K562 (cell line): ENCODE measurements at regions not wholly inside any gene's neighbourhood (a gene's known extent, or its start where the extent isn't known, plus 50 kb on each side); places are given as distances from the start of the nearest gene placed in this dataset.

Experiments used
- CHCHD3 ChIP-seq: fragments of 250-450 bp; sonication (Bioruptor Pico); IDR thresholded peaks from 2 replicates; pipeline ENCODE4 v2.1.2; 2022; ENCODE audit warnings: mild to moderate bottlenecking
- HDAC3 ChIP-seq: fragments of 450-650 bp; IDR thresholded peaks from 2 replicates; pipeline ENCODE4 v1.6.1; 2018; ENCODE audit warnings: borderline replicate concordance, mild to moderate bottlenecking, moderate library complexity; ENCODE audit not compliant: partially characterized antibody
- MEF2A ChIP-seq: IDR thresholded peaks from 2 replicates; pipeline ENCODE4 v1.6.1; 2011; ENCODE audit warnings: low read depth, mild to moderate bottlenecking, low read length, moderate library complexity; ENCODE audit not compliant: control insufficient read depth
- POLR2A ChIP-seq: fragments of 450-650 bp; conservative IDR thresholded peaks from 2 replicates; pipeline ENCODE4 v1.6.1; 2016
- ZFP36 ChIP-seq: fragments of 150-350 bp; IDR thresholded peaks from 2 replicates; pipeline ENCODE4 v1.6.1; 2018; ENCODE audit warnings: low read length, low read depth; ENCODE audit not compliant: partially characterized antibody
- ZNF133 ChIP-seq: fragments of 250-450 bp; sonication (Bioruptor Pico); IDR thresholded peaks from 2 replicates; pipeline ENCODE4 v1.4.0; 2020; ENCODE audit warnings: mild to moderate bottlenecking
- ZNF507 ChIP-seq: conservative IDR thresholded peaks from 2 replicates; pipeline ENCODE4 v1.6.1; 2017; ENCODE audit warnings: missing genetic modification characterization, missing compliant biosample characterization
- ZSCAN29 ChIP-seq: fragments of 450-650 bp; IDR thresholded peaks from 2 replicates; pipeline ENCODE4 v1.6.1; 2017
- TF ChIP-seq, protein P1 (sequence below): fragments of 450-650 bp; formaldehyde crosslinking; IDR thresholded peaks from 2 replicates; pipeline ENCODE4 v1.4.0; 2022; ENCODE audit warnings: missing genetic modification characterization
- TF ChIP-seq, protein P2 (sequence below): fragments of 450-650 bp; formaldehyde crosslinking; conservative IDR thresholded peaks from 2 replicates; pipeline ENCODE4 v1.4.0; 2022; ENCODE audit warnings: mild to moderate bottlenecking, missing genetic modification characterization
- TF ChIP-seq, protein P3 (sequence below): fragments of 450-650 bp; formaldehyde crosslinking; IDR thresholded peaks from 2 replicates; pipeline ENCODE4 v1.4.0; 2022; ENCODE audit warnings: missing genetic modification characterization

DNA sequence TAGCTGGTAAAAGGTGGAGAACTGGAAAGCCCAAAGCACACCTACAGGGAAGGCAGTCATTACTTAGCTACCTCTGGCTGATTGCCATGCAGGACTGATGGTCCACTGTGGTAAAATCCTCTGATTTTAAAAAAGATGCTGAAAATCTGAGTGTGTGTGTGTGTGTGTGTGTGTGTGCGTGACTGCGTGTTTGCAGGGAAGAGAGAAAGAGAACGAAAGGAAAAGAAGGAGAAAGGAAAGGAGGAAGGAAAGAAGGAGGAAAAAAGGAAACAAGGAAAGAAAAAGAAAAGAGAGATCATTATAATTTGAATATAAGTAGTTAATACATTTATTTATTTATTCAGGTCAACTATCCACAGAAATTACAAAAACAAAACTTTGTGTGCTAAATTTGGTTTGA, 488.7 kb upstream of the KCNMB2 start (continued):
- TF ChIP-seq, protein P1, sequence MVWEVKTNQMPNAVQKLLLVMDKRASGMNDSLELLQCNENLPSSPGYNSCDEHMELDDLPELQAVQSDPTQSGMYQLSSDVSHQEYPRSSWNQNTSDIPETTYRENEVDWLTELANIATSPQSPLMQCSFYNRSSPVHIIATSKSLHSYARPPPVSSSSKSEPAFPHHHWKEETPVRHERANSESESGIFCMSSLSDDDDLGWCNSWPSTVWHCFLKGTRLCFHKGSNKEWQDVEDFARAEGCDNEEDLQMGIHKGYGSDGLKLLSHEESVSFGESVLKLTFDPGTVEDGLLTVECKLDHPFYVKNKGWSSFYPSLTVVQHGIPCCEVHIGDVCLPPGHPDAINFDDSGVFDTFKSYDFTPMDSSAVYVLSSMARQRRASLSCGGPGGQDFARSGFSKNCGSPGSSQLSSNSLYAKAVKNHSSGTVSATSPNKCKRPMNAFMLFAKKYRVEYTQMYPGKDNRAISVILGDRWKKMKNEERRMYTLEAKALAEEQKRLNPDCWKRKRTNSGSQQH (CRISPR knock-in tag): 0 out of 2 replicates have a peak, but pooled peaks have one; percentile 47
- TF ChIP-seq MEF2A (no peak), POLR2A (no peak), ZFP36 (no peak), ZSCAN29 (no peak), ZNF507 (tag) (no peak), HDAC3 (no peak), ZNF133 (CRISPR knock-in tag) (no peak), CHCHD3 (CRISPR knock-in tag) (no peak)
- TF ChIP-seq, protein P2, sequence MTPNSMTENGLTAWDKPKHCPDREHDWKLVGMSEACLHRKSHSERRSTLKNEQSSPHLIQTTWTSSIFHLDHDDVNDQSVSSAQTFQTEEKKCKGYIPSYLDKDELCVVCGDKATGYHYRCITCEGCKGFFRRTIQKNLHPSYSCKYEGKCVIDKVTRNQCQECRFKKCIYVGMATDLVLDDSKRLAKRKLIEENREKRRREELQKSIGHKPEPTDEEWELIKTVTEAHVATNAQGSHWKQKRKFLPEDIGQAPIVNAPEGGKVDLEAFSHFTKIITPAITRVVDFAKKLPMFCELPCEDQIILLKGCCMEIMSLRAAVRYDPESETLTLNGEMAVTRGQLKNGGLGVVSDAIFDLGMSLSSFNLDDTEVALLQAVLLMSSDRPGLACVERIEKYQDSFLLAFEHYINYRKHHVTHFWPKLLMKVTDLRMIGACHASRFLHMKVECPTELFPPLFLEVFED (CRISPR knock-in tag): 0 out of 2 replicates have a peak, but pooled peaks have one; percentile 48
- TF ChIP-seq, protein P3, sequence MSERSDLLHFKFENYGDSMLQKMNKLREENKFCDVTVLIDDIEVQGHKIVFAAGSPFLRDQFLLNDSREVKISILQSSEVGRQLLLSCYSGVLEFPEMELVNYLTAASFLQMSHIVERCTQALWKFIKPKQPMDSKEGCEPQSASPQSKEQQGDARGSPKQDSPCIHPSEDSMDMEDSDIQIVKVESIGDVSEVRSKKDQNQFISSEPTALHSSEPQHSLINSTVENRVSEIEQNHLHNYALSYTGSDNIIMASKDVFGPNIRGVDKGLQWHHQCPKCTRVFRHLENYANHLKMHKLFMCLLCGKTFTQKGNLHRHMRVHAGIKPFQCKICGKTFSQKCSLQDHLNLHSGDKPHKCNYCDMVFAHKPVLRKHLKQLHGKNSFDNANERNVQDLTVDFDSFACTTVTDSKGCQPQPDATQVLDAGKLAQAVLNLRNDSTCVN: peak; percentile 76; the same call in 1 of the 2 replicates
